NOMO-1 treated with DMSO at 0.1 percent for 48 hours (cell line): ENCODE measurements at regions not wholly inside any gene's neighbourhood (a gene's known extent, or its start where the extent isn't known, plus 50 kb on each side); places are given as distances from the start of the nearest gene placed in this dataset.

Experiments used
- DNase-seq: peaks from one replicate; lab custom pipeline; 2025; ENCODE audit not compliant: unreplicated experiment; lab: John Stamatoyannopoulos, UW

DNA sequence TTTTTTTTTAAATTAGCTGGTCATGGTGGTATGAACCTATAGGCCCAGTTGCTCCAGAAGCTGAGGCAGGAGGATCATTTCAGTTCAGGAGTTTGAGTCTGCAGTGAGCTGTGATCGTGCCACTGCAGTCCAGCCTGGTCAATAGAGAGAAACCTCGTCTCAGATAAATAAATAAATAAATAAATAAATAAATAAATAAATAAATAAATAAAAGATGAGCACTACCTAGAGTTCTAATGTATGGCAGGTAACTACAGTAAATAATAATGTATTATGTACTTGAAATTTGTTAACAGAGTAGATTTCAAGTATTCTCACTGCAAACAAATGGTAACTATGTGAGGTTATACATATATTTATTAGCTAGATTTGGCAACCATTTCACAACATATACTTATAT, 697.9 kb upstream of the ID2 start:
- DNase-seq = no peak

DNA sequence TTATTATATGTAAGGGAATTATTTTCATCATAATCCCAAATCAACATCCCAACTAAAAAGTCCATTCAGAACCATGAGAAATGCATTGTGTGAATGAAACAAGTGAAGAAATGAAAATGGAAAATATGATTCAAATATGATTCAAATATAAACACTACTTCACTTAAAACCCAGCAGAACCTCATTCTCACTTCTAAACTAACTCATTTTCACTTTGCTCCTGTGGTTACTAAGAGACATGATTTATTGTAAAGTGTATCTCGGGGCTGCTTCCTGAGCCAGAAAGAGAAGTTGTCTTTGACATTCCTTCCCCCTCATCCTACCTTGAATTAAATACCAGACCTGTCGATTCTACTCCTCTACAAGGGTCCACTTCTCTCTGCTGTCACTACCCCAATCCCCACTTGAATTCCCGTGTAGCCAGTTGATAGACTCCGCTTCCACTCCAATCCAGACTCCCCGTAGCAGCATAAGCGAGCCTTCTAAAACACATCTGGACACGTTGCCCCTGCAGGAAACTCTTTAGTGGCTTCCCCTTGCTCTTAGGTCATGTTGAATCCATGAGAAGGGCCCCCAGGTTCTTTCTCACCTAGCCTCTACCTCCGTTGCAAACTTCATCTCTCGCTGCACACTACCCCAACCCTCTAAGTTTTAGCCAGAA, 697.0 kb upstream of the ID2 start:
- DNase-seq = peak; percentile 56

DNA sequence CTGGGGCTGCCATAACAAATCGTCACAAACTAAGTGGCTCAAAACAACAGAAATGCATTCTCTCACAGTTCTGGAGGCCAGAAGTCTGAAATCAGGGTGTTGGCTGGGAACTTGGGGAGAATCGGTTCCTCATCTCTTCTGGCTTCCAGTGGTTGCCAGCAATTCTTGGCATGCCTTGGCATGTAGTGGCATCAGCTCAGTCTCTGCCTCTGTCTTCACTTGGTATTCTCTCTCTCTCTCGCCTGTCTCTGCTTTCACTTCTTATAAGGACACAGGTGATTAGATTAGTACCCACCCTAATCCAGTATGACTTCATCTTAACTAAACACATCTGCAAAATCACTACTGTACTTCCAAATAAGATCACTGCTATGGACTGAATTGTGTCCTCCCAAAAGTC, 695.4 kb upstream of the ID2 start:
- no peak for DNase-seq

DNA sequence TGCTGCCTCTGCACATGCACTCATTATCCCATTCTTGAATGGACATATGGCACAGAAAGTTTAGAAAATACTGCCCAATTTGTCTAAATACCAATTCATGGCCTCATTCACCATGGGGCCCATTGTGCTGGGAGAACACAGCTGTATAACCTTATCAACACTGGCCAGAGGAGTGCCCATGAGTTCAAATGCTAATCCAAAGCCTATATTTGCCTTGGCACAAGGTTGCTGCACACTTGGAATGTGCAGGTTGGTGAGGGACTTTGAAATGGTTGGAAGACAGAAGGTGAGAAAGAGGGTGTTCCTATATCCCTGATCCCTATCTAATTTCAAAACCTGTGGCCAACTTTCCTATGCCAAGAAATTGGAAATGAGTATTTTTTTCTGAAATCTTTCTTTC, 693.9 kb upstream of the ID2 start:
- no peak for DNase-seq

DNA sequence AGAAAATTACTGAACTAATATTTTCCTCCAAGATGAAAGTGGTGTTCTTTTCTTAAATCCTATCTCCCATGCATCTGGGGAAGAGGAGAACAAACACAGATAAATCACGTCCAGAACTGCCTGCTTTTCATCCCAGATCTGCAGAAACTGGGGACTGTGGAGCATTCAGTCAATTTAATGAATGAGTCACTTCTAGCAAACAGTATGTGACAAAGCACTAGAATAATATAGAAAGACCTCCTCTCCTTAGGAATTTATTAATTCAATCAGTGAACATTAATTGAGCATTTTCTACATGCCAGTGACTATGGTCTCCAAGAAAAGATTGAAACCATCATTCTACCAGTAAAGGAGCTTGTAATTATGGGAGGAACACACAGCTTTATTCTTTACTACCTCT, 693.4 kb upstream of the ID2 start:
- no peak for DNase-seq

DNA sequence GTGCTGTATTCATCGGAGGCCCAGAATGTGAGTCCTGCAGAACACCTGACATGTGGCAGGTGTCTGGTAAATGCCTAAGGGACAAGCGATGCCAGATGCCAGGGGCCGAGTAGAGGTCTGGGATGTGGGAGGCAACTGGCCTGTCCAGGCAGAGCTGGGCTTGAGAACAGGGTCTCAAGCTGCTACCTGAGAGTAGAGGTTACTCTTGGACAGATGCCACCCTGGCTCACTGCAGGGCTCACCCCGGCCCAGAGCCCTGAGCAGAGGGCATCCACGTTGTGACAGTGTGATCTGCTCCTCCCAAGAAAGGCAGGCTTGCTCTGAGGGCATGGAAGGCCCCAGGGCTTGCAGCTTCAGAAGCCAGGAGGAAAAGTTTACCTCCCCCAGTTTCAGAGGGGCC, 692.0 kb upstream of the ID2 start:
- DNase-seq = no peak

DNA sequence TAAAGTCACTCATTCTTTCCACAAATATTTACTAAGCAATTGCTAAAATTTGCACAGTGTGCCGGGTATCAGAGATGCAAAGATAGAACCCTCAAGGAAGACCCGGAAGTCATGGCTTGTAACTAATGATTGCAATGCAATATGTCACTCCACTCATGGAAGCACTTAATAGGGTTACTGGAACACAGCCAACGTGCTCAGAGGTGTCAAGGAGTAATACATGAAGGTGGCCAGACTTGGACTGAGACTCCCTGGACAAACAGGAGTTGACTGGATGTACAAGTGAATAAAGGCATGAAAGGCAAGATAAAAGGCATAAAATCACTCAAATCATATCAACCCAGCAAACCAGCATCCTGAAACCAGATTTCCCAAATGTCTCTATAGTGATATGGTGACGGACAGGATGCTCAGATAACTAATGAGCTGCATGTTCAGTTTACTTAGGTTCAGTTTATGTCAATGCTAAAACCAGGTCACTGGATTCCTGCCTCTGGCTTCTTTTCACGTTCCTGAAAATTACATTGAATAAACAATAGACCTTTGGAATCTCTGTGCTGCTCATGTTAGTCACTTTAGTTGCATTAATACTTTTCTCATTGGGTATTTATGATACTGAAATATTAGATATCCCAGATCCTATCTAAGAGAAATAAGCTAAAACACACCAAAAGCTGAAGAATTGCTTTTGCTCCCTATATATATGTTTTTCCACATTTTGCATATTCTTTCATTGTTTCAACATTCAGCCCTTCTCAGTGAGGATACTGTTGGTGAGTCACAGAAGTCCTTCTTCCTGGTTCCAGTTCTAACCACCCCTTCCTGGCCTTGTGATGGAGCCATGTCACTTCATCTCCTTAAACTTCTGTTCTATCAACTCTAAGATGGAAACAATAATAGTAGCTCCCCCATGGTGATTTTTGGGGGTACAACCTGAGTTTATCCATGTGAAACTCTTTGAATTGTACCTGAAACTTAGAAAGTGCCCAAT, 688.9 kb upstream of the ID2 start:
- DNase-seq = no peak

DNA sequence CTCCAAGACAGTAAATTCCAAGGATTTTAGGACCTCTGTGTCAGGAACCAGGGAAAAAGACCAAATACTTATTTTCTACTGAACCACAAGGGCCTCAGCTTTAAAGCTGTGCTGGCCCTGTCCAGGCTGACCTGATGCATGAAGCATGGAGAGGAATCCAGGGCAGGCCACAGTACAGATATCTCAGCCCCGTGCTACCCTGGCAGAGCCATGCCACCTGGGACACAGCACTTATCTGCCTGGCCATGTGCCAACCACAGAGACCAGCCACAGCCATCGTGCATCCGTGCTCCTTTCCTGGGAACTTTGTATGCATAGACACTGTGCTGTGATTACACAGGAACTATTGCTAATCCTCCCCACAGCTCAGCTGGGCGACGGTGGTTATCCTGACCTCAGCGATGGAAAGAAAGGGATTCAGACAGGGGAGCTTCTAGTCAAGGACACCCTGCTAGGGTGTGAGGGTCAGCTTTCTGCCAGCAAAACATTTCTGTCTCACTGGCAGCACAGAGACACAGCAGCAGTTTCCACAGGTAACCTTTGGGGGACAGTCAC, 687.4 kb upstream of the ID2 start:
- no peak for DNase-seq

DNA sequence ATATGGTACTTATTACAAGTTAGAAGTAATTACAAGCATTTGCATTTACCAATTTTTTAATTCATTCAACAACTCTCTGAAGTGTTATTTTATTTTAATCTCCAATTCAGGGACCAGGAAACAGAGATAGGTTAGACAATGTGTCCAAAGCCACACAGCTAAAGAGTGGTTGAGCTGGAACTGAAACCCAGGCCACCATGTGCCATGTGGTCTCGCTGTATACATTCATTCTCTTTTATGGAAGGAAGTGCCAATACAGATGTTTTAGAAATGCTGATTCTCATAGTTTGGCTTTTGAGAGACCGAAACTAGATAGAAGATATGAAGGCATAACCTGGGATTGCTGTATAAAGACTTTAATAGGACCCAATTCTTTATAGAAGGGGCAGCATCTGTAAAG, 684.6 kb upstream of the ID2 start:
- no peak for DNase-seq

DNA sequence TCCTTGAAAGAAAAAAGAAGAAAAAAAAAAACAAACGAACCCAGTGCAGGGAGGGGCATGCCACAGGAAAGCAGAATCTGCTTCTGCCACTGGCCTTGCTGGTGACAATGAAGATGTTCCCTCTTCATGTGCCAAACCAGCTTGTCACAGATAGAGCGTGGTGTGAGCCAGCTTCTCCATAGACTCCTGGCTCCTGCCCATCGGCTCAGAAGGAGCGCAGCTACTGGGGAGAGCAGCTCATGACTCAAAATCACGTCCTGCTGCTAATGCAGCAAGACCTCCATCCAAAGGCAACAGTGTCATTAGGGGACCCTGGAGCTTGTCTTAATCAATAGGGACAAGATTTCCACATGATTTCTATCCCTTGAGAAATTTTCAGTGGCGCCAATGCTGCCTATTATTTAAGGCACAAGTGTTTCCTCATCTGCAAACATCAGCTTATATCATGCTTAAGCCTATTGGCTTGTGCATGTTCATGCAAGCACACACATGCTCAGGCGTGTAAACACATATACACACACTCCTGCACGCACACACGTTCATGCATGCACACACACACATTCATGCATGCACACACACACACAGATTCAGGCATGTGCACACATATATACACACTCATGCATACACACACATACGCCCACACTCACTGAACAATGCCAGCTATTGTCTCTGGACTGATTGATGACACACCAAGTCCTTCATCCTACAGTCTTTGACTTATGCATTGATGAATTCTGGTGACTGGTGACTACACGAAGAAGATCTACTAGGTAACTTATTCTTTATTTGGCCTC, 682.0 kb upstream of the ID2 start:
- DNase-seq = no peak

DNA sequence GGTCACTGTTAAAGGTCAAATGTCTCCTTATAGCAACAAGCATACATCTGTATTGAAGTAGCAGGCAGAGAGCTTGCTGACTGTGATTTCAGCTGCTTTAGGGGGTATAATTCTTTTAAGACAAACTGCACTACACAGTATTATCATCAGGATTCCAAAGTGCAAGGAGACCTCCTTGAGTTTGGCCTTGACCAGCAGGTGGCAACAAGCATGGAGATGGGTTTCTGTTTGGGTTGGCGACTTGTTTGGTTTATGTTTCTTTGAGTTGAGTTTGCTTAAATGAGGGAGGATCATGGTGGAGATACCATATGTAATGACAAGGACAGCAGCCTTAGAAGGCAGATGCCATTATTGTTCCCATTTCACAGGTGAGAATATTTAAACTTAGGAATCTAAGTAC, 681.0 kb upstream of the ID2 start:
- no peak for DNase-seq

DNA sequence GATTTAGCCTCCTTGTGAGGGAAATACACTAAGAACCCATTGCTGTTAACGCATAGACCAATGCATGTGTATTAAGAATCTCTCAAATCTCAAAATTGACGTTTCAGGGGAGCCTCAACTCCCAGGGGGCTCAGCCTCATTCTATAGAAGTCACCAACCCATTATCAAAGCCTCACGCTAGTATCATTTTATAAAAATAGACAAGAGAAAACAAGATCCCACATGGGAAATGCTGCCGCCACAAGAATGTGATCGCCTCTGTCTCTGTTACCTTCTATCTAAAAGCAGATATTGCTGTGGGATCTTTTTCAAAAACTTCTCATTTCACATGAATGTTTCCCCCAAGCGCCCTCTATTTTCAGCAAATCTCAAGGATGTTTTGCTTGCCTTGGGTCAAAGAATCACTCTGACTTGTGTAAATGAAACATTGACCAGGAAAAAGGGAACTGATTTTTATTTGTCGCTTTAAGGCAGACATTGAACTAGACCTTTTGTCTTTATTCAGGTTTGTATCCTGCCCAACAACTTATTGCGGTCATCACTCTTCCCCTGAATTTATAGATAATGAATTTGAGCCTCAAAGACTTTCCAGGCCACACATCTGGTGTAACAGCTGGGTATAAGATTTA, 679.0 kb upstream of the ID2 start:
- DNase-seq = no peak

DNA sequence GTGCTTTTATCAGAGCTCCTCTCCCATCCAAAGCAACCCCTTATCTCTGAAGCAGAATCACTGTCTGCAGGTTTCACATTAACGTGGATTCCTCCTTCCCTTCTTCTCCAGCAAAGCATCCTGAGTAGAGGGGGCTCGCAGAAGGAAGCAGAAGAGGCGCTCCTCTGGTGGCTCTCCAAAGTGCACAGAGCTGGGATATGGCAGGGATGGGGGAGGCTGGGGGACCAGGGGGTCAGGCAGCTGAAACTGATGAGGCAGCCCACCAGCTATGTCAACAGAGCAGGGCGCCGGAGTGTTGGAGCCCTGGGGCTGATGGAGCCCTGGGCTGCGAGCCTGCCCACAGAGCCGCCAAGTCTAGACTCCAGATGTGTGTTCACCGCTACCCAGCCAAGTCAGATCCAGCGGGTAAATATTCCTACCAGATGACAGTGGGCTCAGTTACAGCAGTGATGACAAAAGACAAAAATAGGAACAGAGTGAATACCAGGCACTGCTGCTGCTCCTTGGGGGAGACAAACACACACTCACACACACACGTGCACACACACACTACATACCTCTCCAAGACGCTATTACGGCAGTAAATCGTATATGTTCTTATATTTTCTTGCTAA, 678.3 kb upstream of the ID2 start:
- no peak for DNase-seq

DNA sequence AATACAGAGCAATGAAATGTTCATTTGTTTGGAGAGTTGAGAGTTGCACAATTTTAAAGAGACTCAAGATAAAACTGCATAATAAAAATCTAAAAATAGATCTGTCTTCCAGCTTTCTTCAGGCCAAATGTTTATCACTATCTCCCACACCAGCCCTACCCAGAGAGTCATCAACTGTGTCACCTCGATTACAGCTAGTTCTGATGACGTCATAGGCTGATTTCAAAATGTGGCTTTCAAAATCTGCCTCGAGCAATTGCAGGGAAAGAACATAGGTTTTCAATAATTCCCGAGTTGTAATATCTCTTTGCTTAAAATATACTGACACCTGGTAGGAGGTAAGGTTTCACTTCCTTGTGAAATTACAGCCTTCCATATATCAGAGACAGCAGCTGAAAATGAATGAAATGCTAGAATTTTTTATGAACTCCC, 677.6 kb upstream of the ID2 start:
- peak; percentile 61 for DNase-seq

DNA sequence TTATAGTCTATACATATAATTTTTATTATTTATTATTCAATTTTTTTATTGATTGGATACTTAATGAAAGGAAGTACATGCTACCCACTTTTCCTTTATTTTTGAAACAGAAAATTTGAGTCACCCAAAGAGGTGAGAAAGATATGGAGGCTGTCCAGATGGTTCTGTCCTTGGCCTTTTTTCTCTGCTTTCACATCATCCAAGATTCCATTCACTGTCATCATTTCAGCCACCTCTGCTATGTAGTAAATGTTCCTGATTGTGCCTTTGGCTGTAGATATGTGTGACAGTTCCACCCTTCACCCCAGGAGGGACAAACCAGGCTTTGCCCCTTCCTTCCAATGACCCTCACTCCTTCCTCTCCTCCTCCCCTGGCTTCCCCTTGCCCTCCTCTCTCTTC, 675.7 kb upstream of the ID2 start:
- DNase-seq = no peak

DNA sequence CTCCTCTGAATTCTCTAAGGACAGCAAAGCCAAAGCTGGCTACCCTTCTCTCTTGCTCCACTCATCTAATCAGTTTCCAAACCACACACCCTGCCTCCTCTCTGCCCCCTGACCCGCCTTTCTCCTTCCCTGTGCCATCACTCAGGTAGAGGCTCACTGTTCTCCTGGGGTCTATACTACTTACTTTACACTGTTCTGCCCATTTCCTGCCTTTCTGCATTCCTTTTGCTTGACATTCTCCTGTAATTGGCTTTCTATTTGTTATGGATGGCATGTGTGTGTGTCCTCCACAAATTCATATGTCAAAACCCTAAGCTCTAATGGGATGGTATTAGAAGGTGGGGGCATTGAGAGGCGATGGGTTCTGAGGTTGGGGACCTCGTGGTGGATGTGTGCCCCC, 675.2 kb upstream of the ID2 start:
- no peak for DNase-seq

DNA sequence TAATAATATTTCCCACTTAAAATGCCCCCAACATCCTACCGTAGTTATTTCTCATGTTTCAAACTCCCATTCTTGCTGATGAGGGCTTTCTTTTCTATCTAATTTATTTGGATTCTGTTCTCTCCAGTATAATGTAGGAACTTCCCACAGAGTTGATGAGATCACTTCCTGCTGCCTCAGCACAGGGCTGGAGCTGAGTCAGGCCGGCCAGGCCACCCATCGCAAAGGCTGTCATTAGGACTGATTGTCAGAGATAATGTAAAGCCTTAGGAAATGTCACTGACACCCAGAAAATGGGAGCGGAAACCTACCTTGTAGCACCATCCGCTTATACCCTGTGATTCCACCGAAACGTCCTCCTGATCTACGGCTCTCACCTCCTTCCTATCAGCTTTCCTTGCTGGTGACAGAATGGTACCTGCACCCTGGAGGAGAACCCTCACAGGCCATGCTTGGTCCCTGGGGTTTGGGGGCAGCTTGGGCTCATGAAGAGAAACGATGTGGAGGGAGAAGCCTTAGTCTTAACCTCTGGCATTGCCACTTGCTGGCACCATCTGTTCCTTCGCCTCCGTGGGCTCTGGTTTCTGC, 672.8 kb upstream of the ID2 start:
- DNase-seq = no peak

DNA sequence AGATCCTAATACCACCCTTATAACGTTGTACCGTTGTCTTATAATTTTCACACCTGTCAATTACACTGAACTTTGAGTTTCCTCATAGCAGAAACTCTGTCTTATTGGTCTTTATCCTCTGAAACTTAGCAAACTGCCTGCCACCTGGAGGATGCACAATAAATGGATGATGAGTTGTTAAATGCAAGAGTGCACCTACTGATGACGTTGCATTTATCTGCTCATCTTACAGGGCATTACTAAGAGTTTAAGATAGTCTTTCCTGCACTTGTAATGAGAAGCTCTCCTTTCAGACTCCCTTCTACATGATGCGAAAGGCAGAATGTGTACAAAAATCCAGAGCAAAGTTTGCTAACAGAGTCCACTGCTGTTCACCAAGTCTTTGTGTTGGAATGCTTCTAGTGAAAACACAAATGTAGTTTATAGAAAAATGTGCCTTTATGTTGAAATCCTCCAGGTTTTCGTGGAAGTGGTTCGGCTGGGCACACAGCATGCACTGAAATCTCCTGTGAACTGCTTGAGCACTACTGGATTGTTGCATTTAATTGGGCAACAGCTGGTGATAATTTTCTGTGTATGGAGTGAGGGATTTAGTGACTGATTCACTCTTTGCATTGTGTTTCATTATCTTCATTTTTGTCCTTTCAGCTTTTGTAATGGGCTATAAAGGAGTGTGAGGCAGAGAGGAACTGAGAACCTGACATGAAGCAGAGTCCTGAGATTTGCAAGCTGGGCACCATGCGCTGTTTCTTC, 665.8 kb upstream of the ID2 start:
- no peak for DNase-seq

DNA sequence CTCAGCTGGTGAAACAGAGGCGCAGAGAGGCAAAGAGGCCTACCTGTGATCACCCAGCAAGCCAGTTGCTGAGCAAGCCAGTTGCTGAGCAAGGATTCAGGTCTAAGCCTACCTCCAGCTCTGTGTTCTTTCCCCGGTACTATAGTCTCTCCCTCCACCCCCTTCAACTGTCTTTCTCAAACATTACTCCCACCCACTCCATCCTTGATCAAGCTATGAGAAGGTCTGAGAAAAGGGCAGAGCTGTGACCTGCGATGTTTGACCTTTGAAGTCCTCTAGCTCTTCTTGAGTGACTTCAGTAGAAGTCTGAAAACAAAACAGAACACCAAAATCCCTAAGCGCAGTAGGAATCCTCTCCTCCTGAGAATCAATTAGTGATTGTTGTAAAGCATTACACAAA, 665.2 kb upstream of the ID2 start:
- DNase-seq = no peak
